ENCODE measurements at regions not wholly inside any gene's neighbourhood (a gene's known extent, or its start where the extent isn't known, plus 50 kb on each side); places are given as distances from the start of the nearest gene placed in this dataset.

DNA sequence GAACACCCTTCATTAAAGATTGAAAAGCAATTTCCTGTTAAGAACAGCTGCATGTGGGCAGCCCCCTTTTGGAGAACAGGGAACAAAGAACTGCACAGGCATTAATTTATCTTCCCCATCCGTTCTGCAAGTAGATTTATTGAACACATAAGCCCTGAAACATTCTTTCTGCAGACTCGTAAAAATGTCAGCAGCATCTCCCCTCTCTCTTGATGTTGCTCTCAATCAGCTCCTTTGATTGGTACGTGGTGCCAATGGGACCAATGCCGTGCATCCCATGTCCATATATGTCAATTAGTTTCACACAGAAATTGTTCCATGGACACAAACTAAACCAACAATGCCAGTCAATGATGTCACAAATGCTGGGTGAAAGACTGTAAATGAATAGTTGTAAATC lies 228.5 kb upstream of the RASGEF1B start:
- no peak for DNase-seq (ENCODE audit: low spot score)
- Histone ChIP-seq H3K27me3 (replicated peaks; ENCODE audit: insufficient read depth) (no peaks in the 10 kb centered on the region), H3K27ac (no peak overlapping the region), H3K9me3 (no peaks in the 10 kb centered on the region), H3K36me3 (no peaks in the 10 kb centered on the region), H3K4me1 (ENCODE audit: control insufficient read depth in 1 of 2, low read depth in 2 of 2) (peaks cover 0 to 8% of the 10 kb centered on the region in 2 donors), H3K4me3 (no peak overlapping the region)
- ATAC-seq (ENCODE audit: insufficient number of reproducible peaks, low FRiP score, low read depth) = no peak
- TF ChIP-seq, protein P1, sequence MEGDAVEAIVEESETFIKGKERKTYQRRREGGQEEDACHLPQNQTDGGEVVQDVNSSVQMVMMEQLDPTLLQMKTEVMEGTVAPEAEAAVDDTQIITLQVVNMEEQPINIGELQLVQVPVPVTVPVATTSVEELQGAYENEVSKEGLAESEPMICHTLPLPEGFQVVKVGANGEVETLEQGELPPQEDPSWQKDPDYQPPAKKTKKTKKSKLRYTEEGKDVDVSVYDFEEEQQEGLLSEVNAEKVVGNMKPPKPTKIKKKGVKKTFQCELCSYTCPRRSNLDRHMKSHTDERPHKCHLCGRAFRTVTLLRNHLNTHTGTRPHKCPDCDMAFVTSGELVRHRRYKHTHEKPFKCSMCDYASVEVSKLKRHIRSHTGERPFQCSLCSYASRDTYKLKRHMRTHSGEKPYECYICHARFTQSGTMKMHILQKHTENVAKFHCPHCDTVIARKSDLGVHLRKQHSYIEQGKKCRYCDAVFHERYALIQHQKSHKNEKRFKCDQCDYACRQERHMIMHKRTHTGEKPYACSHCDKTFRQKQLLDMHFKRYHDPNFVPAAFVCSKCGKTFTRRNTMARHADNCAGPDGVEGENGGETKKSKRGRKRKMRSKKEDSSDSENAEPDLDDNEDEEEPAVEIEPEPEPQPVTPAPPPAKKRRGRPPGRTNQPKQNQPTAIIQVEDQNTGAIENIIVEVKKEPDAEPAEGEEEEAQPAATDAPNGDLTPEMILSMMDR (IDR thresholded peaks at IDR 0.05) = no peak

DNA sequence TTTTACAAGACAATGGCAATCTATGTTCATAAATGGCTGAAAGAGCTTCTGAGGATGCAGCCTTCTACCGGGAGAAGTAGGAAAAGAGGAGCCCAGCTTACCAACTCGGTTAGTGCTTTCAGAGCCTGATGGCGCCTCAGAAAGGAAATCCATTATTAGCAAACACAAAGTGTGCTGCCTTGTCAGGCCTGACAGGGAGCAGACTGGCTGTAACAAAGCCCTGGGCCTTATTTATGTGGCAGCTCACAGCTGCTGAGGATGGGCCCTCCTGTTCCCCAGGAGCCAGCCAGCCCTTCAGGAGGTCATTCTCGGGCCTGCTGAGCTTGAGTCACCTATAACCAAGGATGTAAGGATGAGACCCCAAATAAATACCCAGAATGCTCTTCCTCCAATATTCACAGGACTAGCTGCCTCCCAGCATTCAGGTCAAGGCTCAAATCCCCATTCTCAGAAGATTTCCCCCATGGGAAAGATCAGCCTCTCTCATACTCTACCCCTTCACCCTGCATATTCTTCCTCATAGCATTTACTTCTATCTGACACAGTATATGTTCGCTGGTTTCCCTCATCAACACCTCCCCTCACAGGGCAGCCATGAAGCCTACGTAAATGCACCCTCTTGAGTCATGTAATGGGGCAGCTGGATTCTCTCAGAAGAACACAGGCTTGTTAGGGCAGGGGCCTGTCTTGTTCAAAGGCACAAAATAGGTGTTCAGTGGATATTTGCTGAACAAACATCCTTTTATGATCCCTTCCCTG lies 227.0 kb upstream of the RASGEF1B start:
- Histone ChIP-seq H3K4me1 (ENCODE audit: control insufficient read depth in 1 of 2, low read depth in 2 of 2) (no peaks in the 10 kb centered on the region), H3K4me3 (no peak overlapping the region), H3K27me3 (replicated peaks; ENCODE audit: insufficient read depth) (no peaks in the 10 kb centered on the region), H3K36me3 (no peaks in the 10 kb centered on the region), H3K27ac (no peak overlapping the region), H3K9me3 (no peaks in the 10 kb centered on the region)
- ATAC-seq (ENCODE audit: insufficient number of reproducible peaks, low FRiP score, low read depth) = no peak
- no peak for DNase-seq (ENCODE audit: low spot score)
- TF ChIP-seq, protein P1 (IDR thresholded peaks at IDR 0.05) = no peak

DNA sequence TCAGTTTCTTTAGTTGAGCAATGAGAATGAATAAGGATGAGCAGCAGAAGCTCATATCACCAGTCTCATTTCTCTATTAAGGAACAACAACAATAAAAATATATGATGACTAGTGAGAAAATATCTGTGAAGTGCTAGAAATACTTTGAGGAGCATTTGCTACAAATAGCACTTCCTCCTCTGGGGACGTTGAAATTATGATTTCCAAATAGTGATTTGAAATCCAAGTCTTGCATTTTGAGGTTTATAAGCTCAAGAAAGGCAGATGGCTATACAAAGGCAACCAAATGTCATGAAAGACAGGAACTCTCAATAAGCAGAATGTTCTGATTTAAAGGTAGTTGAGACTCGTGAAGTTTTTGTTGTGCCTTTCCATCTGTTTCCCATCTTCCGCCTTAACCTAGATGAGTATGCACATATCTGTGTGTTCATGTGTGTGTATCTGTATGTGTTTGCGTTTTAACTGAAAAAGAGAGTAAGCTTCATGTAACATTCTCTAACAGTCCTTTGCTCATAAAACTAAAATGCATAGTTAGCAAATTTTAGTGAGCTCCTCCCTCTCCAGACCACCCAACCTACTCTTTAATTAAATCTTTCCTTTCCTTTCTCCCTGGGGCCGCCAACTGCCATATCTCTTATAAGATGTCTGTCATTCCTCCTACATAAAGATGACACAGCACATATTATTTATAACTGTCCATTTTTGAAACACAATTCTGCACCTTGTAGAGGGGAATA lies 222.6 kb upstream of the RASGEF1B start:
- Histone ChIP-seq H3K27ac (no peak overlapping the region), H3K4me3 (no peak overlapping the region), H3K9me3 (no peaks in the 10 kb centered on the region), H3K27me3 (replicated peaks; ENCODE audit: insufficient read depth) (no peaks in the 10 kb centered on the region), H3K36me3 (no peaks in the 10 kb centered on the region), H3K4me1 (ENCODE audit: control insufficient read depth in 1 of 2, low read depth in 2 of 2) (no peaks in the 10 kb centered on the region)
- TF ChIP-seq, protein P1 (IDR thresholded peaks at IDR 0.05) = no peak
- no peak for DNase-seq (ENCODE audit: low spot score)
- ATAC-seq (ENCODE audit: insufficient number of reproducible peaks, low FRiP score, low read depth) = no peak

DNA sequence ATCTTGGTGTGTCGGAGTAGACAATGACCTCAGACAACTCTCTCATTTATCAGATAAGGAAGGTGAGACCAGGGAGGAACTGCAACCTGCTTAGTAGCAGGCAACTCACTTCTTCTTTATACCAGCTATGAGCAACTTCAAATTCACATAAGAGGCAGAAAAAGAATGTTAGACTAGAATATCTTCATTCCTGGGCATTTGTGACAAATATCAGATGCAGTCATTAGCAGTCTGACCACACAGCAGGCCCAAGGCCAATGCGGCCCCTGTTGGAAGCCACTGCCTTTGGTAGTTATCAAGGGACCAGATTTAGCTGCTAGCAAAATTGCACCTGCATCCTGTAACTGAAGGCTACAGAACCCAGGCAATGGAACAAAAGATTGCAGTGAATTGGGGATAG lies 219.2 kb upstream of the RASGEF1B start:
- DNase-seq (ENCODE audit: low spot score) (no peak), ATAC-seq (ENCODE audit: insufficient number of reproducible peaks, low FRiP score, low read depth) (no peak)
- Histone ChIP-seq H3K36me3 (no peaks in the 10 kb centered on the region), H3K4me1 (ENCODE audit: control insufficient read depth in 1 of 2, low read depth in 2 of 2) (no peaks in the 10 kb centered on the region), H3K9me3 (no peaks in the 10 kb centered on the region), H3K27me3 (replicated peaks; ENCODE audit: insufficient read depth) (no peaks in the 10 kb centered on the region), H3K27ac (no peak overlapping the region), H3K4me3 (no peak overlapping the region)
- TF ChIP-seq, protein P1 (IDR thresholded peaks at IDR 0.05) = no peak

DNA sequence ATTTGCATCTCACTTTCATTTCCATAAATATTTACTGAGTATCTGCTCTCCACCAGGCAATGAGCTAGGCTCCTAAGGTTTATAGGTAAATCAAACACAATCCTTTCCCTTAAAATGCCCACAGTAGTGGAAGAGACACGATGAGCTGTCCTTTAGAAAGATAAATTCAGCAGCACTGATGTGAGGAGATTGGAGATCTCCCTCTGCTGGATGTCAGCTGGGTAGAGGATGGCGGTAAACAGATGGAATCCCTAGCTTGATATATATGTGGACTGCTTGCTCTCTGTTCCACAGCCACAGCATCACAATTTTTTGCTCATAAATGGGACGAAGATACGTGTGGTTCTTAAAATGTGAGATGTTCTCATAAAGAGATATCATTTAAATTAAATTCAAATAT lies 216.4 kb upstream of the RASGEF1B start:
- TF ChIP-seq, protein P1 (IDR thresholded peaks at IDR 0.05) = no peak
- no peak for ATAC-seq (ENCODE audit: insufficient number of reproducible peaks, low FRiP score, low read depth)

More for the DNA sequence above, 216.4 kb upstream of the RASGEF1B start:
- no peaks in the 10 kb centered on the region for H3K9me3 ChIP-seq
- H3K36me3 ChIP-seq = no peaks in the 10 kb centered on the region
- no peak overlapping the region for H3K27ac ChIP-seq
- peaks cover 3 to 8% of the 10 kb centered on the region in 2 donors for H3K4me1 ChIP-seq (ENCODE audit: control insufficient read depth in 1 of 2, low read depth in 2 of 2)
- no peak overlapping the region for H3K4me3 ChIP-seq
- no peak for DNase-seq (ENCODE audit: low spot score)
- no peaks in the 10 kb centered on the region for H3K27me3 ChIP-seq (replicated peaks; ENCODE audit: insufficient read depth)

Measured in thoracic aorta (tissue), 2 donors.